K562 (cell line): ENCODE measurements at regions not wholly inside any gene's neighbourhood (a gene's known extent, or its start where the extent isn't known, plus 50 kb on each side); places are given as distances from the start of the nearest gene placed in this dataset.

Experiments
- ATAC-seq: fragments of 200-7000 bp; cut with Tn5 transposase; 3 replicates; pipeline ENCODE4 v1.9.1; 2020; ENCODE audit warnings: moderate library complexity
- BruUV-seq: library from RNA; stranded (reverse); fragments of 400-500 nt; replicated peaks from 2 replicates; lab custom pipeline; 2021; lab: Mats Ljungman, UMichigan
- CTCF ChIA-PET: fragments of 300-600 bp; formaldehyde crosslinking; extraction: SDS; loops from one replicate; lab custom pipeline; 2021; ENCODE audit warnings: low intra/inter-chr PET ratio; lab: Yijun Ruan, JAX
- POLR2A ChIA-PET: fragments of 300-600, 350-650 bp; sonication (Branson Sonifier 250); formaldehyde crosslinking; extraction: SDS; loops from one replicate; lab custom pipeline; 2021; ENCODE audit warnings: antibody characterized with exemption, inconsistent platforms; lab: Yijun Ruan, JAX
- DNase-seq, 4 experiments: peaks; one replicate each; pipeline versions ENCODE4 v3.0.0 to v3.0.0-alpha.2; 2011 to 2018; ENCODE audit warnings: low spot score in 3 of 4, mixed read lengths in 3 of 4; ENCODE audit errors: extremely low read depth in 1 of 4
- FAIRE-seq: peaks from 2 replicates; lab custom pipeline; 2011; peaks lifted over from hg19 to GRCh38; lab: Jason Lieb, UNC
- H2AFZ ChIP-seq: 2 replicates; pipeline ENCODE4 v1.6.0; 2011; ENCODE audit warnings: low read depth, low read length, control low read depth, inconsistent platforms
- H3K27ac ChIP-seq: fragments of 200-600 bp; 3 replicates; pipeline ENCODE4 v1.8.0; 2011; ENCODE audit warnings: low read depth, mild to moderate bottlenecking, control low read depth, inconsistent platforms, low read length, moderate library complexity, mixed read lengths; ENCODE audit errors: extremely low read depth
- H3K27me3 ChIP-seq, 2 experiments: fragments of 300-600 bp in 1 of 2; 2 replicates in 1 of 2; 3 replicates in 1 of 2; pipeline versions ENCODE4 v1.6.0 to v1.8.0; 2011; ENCODE audit warnings: inconsistent platforms in 2 of 2, low read length in 2 of 2, mild to moderate bottlenecking in 1 of 2, mixed read lengths in 1 of 2, moderate library complexity in 1 of 2; ENCODE audit not compliant: control insufficient read depth in 2 of 2, insufficient read depth in 2 of 2
- H3K36me3 ChIP-seq: fragments of 300-600 bp; 3 replicates; pipeline ENCODE4 v1.8.0; 2011; ENCODE audit warnings: mild to moderate bottlenecking, low read length, inconsistent platforms; ENCODE audit not compliant: control insufficient read depth, insufficient read depth
- H3K4me1 ChIP-seq, 2 experiments: fragments of 200-600 bp in 1 of 2; replicated peaks in 1 of 2; 2 replicates in 1 of 2; 3 replicates in 1 of 2; pipeline versions ENCODE4 v1.5.1 to v1.8.0; 2011; ENCODE audit warnings: inconsistent platforms in 2 of 2, low read length in 2 of 2, mild to moderate bottlenecking in 1 of 2, mixed read lengths in 1 of 2, moderate library complexity in 1 of 2; ENCODE audit not compliant: control insufficient read depth in 2 of 2, insufficient read depth in 2 of 2
- H3K4me2 ChIP-seq: 2 replicates; pipeline ENCODE4 v1.6.1; 2011; ENCODE audit warnings: low read length, control low read depth, inconsistent platforms, mixed read lengths; ENCODE audit not compliant: insufficient read depth
- H3K4me3 ChIP-seq: fragments of 200-600 bp; sonication (generic), shearing (Covaris generic); 2 replicates; pipeline ENCODE4 v1.5.1; 2016; ENCODE audit warnings: control low read depth, inconsistent platforms
- H3K79me2 ChIP-seq: fragments of 200-600 bp; 3 replicates; pipeline ENCODE4 v1.8.0; 2011; ENCODE audit warnings: low read length, inconsistent platforms; ENCODE audit not compliant: control insufficient read depth, insufficient read depth
- H3K9ac ChIP-seq, 2 experiments: 2 replicates each; pipeline versions ENCODE4 v1.6.0 to v1.6.1; 2011; ENCODE audit warnings: low read depth in 2 of 2, low read length in 2 of 2, control low read depth in 1 of 2, inconsistent platforms in 1 of 2, mild to moderate bottlenecking in 1 of 2, mixed read lengths in 1 of 2; ENCODE audit not compliant: insufficient read depth in 1 of 2
- H3K9me1 ChIP-seq: one replicate; pipeline ENCODE4 v1.6.0; 2011; ENCODE audit warnings: inconsistent platforms, mild to moderate bottlenecking, low read length, moderate library complexity; ENCODE audit not compliant: control insufficient read depth, insufficient read depth
- H3K9me3 ChIP-seq: replicated peaks from 2 replicates; pipeline ENCODE4 v1.5.1; 2011; ENCODE audit warnings: low read depth, low read length, inconsistent platforms; ENCODE audit not compliant: control insufficient read depth, insufficient read depth
- H4K20me1 ChIP-seq: replicated peaks from 2 replicates; pipeline ENCODE4 v1.6.1; 2011; ENCODE audit warnings: low read length, inconsistent platforms, mixed read lengths; ENCODE audit not compliant: control insufficient read depth, insufficient read depth
- ARNT ChIP-seq, 2 experiments: fragments of 450-650 bp; IDR thresholded peaks; 2 replicates each; pipeline ENCODE4 v1.6.1; 2016; ENCODE audit warnings: mild to moderate bottlenecking in 1 of 2
- NCOA4 ChIP-seq: fragments of 450-650 bp; IDR thresholded peaks from 2 replicates; pipeline ENCODE4 v1.6.1; 2018; ENCODE audit warnings: mild to moderate bottlenecking; ENCODE audit not compliant: partially characterized antibody
- TRIM24 ChIP-seq, 2 experiments: fragments of 450-650 bp; IDR thresholded peaks; 2 replicates each; pipeline ENCODE4 v1.6.1; 2016
- TRIM28 ChIP-seq: fragments of 450-650 bp; IDR thresholded peaks from 2 replicates; pipeline ENCODE4 v1.6.1; 2017
- ZEB2 ChIP-seq: fragments of 450-650 bp; IDR thresholded peaks from 2 replicates; pipeline ENCODE4 v1.6.1; 2016
- ZFP30 ChIP-seq: fragments of 250-450 bp; sonication (Bioruptor Pico); IDR thresholded peaks from 2 replicates; pipeline ENCODE4 v1.8.0; 2022; ENCODE audit warnings: moderate library complexity, mild to moderate bottlenecking, inconsistent platforms, borderline replicate concordance
- in situ Hi-C: fragments of 300-500 bp; cut with MboI; formaldehyde crosslinking; loops from 4 replicates; pipeline ENCODE4 v1.15.0; 2018; ENCODE audit warnings: inconsistent platforms, mixed read lengths
- intact Hi-C: fragments of 100-400 bp; cut with micrococcal nuclease; formaldehyde crosslinking; loops from 2 replicates; pipeline ENCODE4 v1.14.2; 2022
- TF ChIP-seq, protein P1 (sequence below): fragments of 250-450 bp; sonication (Bioruptor Pico); IDR thresholded peaks from 2 replicates; pipeline ENCODE4 v1.5.0; 2020; ENCODE audit warnings: mild to moderate bottlenecking, borderline replicate concordance

DNA sequence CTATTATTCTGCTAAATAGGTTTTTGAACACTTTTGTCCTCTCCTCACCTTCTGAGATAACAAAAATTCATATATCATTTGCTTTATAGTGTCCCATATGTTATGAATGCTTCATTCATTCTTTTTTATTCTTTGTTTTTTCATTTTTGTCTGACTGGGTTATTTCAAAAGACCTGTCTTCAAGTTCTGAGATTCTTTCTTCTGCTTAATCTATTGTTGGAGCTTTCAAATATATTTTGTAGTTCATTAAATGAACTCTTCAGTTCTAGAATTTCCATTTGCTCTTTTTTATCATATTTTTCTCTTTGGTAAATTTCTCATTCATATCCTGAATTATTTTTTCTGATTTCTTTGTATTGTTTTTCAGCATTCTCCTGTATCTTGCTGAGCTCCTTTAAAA, 53.1 kb upstream of the SCIN start:
- Histone ChIP-seq H3K27me3 (no peaks in the 10 kb centered on the region), H3K4me3 (no peak overlapping the region), H4K20me1 (no peaks in the 10 kb centered on the region), H3K79me2 (no peaks in the 10 kb centered on the region), H3K36me3 (no peaks in the 10 kb centered on the region), H3K9me1 (no peaks in the 10 kb centered on the region), H2AFZ (no peak overlapping the region), H3K4me1 (no peaks in the 10 kb centered on the region), H3K27ac (no peak overlapping the region), H3K9ac (no peak overlapping the region), H3K9me3 (peaks cover 4% of the 10 kb centered on the region), H3K4me2 (no peak overlapping the region)
- TF ChIP-seq ARNT (IDR thresholded peaks at IDR 0.05) (no peak), NCOA4 (no peak), TRIM28 (peak; percentile 71; the same call in 1 of the 2 replicates), TRIM24 (IDR thresholded peaks at IDR 0.05) (peak in 1 of 2 experiments; percentile 64; a peak in 2 of 4 replicates), ZFP30 (CRISPR knock-in tag) (peak; percentile 98), ZEB2 (0 out of 2 replicates have a peak, but pooled peaks have one; percentile 39)
- TF ChIP-seq, protein P1, sequence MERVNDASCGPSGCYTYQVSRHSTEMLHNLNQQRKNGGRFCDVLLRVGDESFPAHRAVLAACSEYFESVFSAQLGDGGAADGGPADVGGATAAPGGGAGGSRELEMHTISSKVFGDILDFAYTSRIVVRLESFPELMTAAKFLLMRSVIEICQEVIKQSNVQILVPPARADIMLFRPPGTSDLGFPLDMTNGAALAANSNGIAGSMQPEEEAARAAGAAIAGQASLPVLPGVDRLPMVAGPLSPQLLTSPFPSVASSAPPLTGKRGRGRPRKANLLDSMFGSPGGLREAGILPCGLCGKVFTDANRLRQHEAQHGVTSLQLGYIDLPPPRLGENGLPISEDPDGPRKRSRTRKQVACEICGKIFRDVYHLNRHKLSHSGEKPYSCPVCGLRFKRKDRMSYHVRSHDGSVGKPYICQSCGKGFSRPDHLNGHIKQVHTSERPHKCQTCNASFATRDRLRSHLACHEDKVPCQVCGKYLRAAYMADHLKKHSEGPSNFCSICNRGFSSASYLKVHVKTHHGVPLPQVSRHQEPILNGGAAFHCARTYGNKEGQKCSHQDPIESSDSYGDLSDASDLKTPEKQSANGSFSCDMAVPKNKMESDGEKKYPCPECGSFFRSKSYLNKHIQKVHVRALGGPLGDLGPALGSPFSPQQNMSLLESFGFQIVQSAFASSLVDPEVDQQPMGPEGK: no peak
- ATAC-seq (no peak), DNase-seq (no peak), FAIRE-seq (no peak)
- no TSS peak for BruUV-seq
- ChIA-PET CTCF (no interaction called here), POLR2A (no interaction called here)
- in situ Hi-C loops (loop anchor here (5.0 kb wide), 1 partner anchor 745 kb away; no protein-coding TSS in a partner anchor), intact Hi-C loops (no loop called here)
